ENCODE measurements at regions not wholly inside any gene's neighbourhood (a gene's known extent, or its start where the extent isn't known, plus 50 kb on each side); places are given as distances from the start of the nearest gene placed in this dataset.
"Not testable (repeated sequence)": the region's sequence is repeated elsewhere in the genome, so short reads cannot be mapped to it uniquely, and the experiment has no call there.

GRCh38 chr11:90593099-90593498, 370.2 kb upstream of the CHORDC1 start:
- no peak overlapping the region for H3K4me3 ChIP-seq
- no peaks in the 10 kb centered on the region for H3K36me3 ChIP-seq (ENCODE audit: insufficient read depth in 1 of 2, low read depth in 1 of 2)
- no peaks in the 10 kb centered on the region for H3K4me1 ChIP-seq
- DNase-seq (no peak), ATAC-seq (no peak)
- intact Hi-C loops (cut with DNase I) = no loop called here
- no peaks in the 10 kb centered on the region for H3K9me3 ChIP-seq
- H3K27me3 ChIP-seq (ENCODE audit: insufficient read depth in 3 of 3, low read length in 2 of 3) = no peaks in the 10 kb centered on the region
- 69 to 82% (median 79%) methylated on average over 1 of the region's 1 CpG for WGBS, 3 donors
- no peak overlapping the region for H3K27ac ChIP-seq
- no peak for TF ChIP-seq CTCF (IDR thresholded peaks at IDR 0.05)

GRCh38 chr11:90590286-90590685, 367.4 kb upstream of the CHORDC1 start:
- WGBS, 3 donors = 96 to 98% (median 98%) methylated on average over 1 of the region's 1 CpG
- Histone ChIP-seq H3K27me3 (ENCODE audit: insufficient read depth in 3 of 3, low read length in 2 of 3) (no peaks in the 10 kb centered on the region), H3K4me1 (no peaks in the 10 kb centered on the region), H3K4me3 (no peak overlapping the region), H3K27ac (no peak overlapping the region), H3K36me3 (ENCODE audit: insufficient read depth in 1 of 2, low read depth in 1 of 2) (no peaks in the 10 kb centered on the region), H3K9me3 (no peaks in the 10 kb centered on the region)
- intact Hi-C loops (cut with DNase I) = no loop called here
- ATAC-seq (no peak), DNase-seq (no peak)
- no peak for TF ChIP-seq CTCF (IDR thresholded peaks at IDR 0.05)

- 63 to 66% (median 65%) methylated on average over 2 of the region's 2 CpGs for WGBS, 3 donors
- H3K27me3 ChIP-seq (ENCODE audit: insufficient read depth in 3 of 3, low read length in 2 of 3) = no peaks in the 10 kb centered on the region
- no peak overlapping the region for H3K27ac ChIP-seq
- no peak for TF ChIP-seq CTCF (IDR thresholded peaks at IDR 0.05)
- H3K4me3 ChIP-seq = no peak overlapping the region
- H3K4me1 ChIP-seq = no peaks in the 10 kb centered on the region
- no peaks in the 10 kb centered on the region for H3K36me3 ChIP-seq (ENCODE audit: insufficient read depth in 1 of 2, low read depth in 1 of 2)
- no peak for ATAC-seq
- intact Hi-C loops (cut with DNase I) = no loop called here
- H3K9me3 ChIP-seq = no peaks in the 10 kb centered on the region
- DNase-seq = no peak
Measured at GRCh38 chr11:90589735-90590134, 366.9 kb upstream of the CHORDC1 start.

- WGBS, 3 donors = 72 to 80% (median 80%) methylated on average over 7 of the region's 7 CpGs
- TF ChIP-seq CTCF (IDR thresholded peaks at IDR 0.05) = no peak
Measured at GRCh38 chr11:90587896-90588295, 365.0 kb upstream of the CHORDC1 start.

GRCh38 chr11:90585491-90585890, 362.6 kb upstream of the CHORDC1 start:
- TF ChIP-seq CTCF (IDR thresholded peaks at IDR 0.05) = no peak
- Histone ChIP-seq H3K27me3 (ENCODE audit: insufficient read depth in 3 of 3, low read length in 2 of 3) (no peaks in the 10 kb centered on the region), H3K4me1 (no peaks in the 10 kb centered on the region), H3K9me3 (no peaks in the 10 kb centered on the region), H3K36me3 (ENCODE audit: insufficient read depth in 1 of 2, low read depth in 1 of 2) (no peaks in the 10 kb centered on the region), H3K27ac (no peak overlapping the region), H3K4me3 (no peak overlapping the region)
- intact Hi-C loops (cut with DNase I) = no loop called here
- DNase-seq (no peak), ATAC-seq (no peak)
- whole genome bisulfite sequencing, 3 donors = 92 to 100% (median 100%) methylated on average over 1 of the region's 1 CpG

More at GRCh38 chr11:90587896-90588295, 365.0 kb upstream of the CHORDC1 start:
- intact Hi-C loops (cut with DNase I) = no loop called here
- H3K27ac ChIP-seq = no peak overlapping the region
- ATAC-seq (no peak), DNase-seq (no peak)
- no peaks in the 10 kb centered on the region for H3K4me1 ChIP-seq
- H3K9me3 ChIP-seq = no peaks in the 10 kb centered on the region
- no peaks in the 10 kb centered on the region for H3K27me3 ChIP-seq (ENCODE audit: insufficient read depth in 3 of 3, low read length in 2 of 3)
- no peak overlapping the region for H3K4me3 ChIP-seq
- H3K36me3 ChIP-seq (ENCODE audit: insufficient read depth in 1 of 2, low read depth in 1 of 2) = no peaks in the 10 kb centered on the region

GRCh38 chr11:90582999-90583398, 360.1 kb upstream of the CHORDC1 start:
- ATAC-seq; H3K4me1 ChIP-seq; H3K4me3 ChIP-seq; H3K27me3 ChIP-seq (ENCODE audit: insufficient read depth in 3 of 3, low read length in 2 of 3); intact Hi-C loops (cut with DNase I); H3K27ac ChIP-seq; H3K9me3 ChIP-seq; DNase-seq; H3K36me3 ChIP-seq (ENCODE audit: insufficient read depth in 1 of 2, low read depth in 1 of 2): not testable (repeated sequence)
- WGBS, 3 donors = 72 to 87% (median 77%) methylated on average over 7 of the region's 7 CpGs

Data from psoas muscle (tissue), 7 donors.